ENCODE measurements at regions not wholly inside any gene's neighbourhood (a gene's known extent, or its start where the extent isn't known, plus 50 kb on each side); places are given as distances from the start of the nearest gene placed in this dataset.

- no peak for TF ChIP-seq CTCF (IDR thresholded peaks at IDR 0.05; ENCODE audit: insufficient read depth, low read length, poor library complexity, severe bottlenecking)
- Histone ChIP-seq H3K4me3 (ENCODE audit: low read depth, low read length) (no peak overlapping the region), H3K27me3 (ENCODE audit: control insufficient read depth, insufficient read depth, low read length) (no peaks in the 10 kb centered on the region), H3K36me3 (ENCODE audit: control insufficient read depth, insufficient read depth, low read length) (no peaks in the 10 kb centered on the region)
- no peak for DNase-seq (ENCODE audit: low read depth)
Measured at GRCh38 chr12:124481257-124481750, 86.1 kb downstream of the NCOR2 start.

DNA sequence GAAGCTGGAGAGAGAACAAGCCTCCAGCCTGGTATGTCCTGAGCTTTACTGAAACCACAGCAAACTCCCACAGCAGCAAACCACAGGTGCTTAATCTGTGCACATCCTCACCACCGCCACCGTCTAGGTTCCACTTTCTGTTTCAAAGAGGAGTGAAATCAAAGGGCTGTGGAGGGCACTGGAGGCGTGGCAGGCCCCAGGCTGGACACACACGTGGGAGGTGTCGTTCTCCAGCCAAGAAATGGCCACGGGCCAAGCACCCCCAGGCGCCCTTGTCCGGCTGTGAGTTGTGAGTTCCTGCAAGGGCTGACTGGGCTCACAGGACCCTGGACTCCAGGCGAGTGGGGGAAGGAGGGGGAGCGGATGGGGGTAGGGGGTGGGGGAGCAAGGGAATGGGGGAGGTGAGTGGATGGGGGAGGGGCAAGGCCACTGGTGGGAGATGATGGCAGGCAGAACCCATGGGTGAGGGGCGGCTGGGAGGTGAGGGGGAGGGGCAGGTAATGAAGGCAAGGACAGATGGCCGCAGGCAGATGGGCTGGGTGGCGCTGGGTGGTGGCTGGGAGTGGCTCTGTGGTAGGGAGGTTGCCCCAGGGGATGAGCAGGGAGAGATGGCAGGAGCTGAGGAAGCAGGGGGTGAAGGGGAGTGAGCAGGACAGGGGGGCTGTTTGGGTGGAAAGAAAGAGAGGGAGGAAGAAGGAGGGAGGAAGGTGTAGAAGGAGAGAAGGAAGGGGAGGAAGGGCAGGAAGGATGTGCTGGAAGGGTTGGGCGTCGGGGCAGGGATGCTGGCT is 86.7 kb downstream of the NCOR2 start:
- Histone ChIP-seq H3K27me3 (ENCODE audit: control insufficient read depth, insufficient read depth, low read length) (no peaks in the 10 kb centered on the region), H3K4me3 (ENCODE audit: low read depth, low read length) (no peak overlapping the region), H3K36me3 (ENCODE audit: control insufficient read depth, insufficient read depth, low read length) (peaks cover 2% of the 10 kb centered on the region)
- TF ChIP-seq CTCF (IDR thresholded peaks at IDR 0.05; ENCODE audit: insufficient read depth, low read length, poor library complexity, severe bottlenecking), result no peak
- peak; percentile 72 for DNase-seq (ENCODE audit: low read depth)

GRCh38 chr12:124479680-124480468 is 87.5 kb downstream of the NCOR2 start:
- H3K27me3 ChIP-seq (ENCODE audit: control insufficient read depth, insufficient read depth, low read length), result no peaks in the 10 kb centered on the region
- peaks cover 4% of the 10 kb centered on the region for H3K36me3 ChIP-seq (ENCODE audit: control insufficient read depth, insufficient read depth, low read length)
- H3K4me3 ChIP-seq (ENCODE audit: low read depth, low read length), result no peak overlapping the region
- no peak for DNase-seq (ENCODE audit: low read depth)
- no peak for TF ChIP-seq CTCF (IDR thresholded peaks at IDR 0.05; ENCODE audit: insufficient read depth, low read length, poor library complexity, severe bottlenecking)

- TF ChIP-seq CTCF (IDR thresholded peaks at IDR 0.05; ENCODE audit: insufficient read depth, low read length, poor library complexity, severe bottlenecking), result no peak
- Histone ChIP-seq H3K36me3 (ENCODE audit: control insufficient read depth, insufficient read depth, low read length) (peaks cover 4% of the 10 kb centered on the region), H3K27me3 (ENCODE audit: control insufficient read depth, insufficient read depth, low read length) (no peaks in the 10 kb centered on the region), H3K4me3 (ENCODE audit: low read depth, low read length) (no peak overlapping the region)
- no peak for DNase-seq (ENCODE audit: low read depth)
Measured at GRCh38 chr12:124478985-124479645, 88.3 kb downstream of the NCOR2 start.

GRCh38 chr12:124478416-124478815 is 89.0 kb downstream of the NCOR2 start:
- peaks cover 4% of the 10 kb centered on the region for H3K36me3 ChIP-seq (ENCODE audit: control insufficient read depth, insufficient read depth, low read length)
- no peak for TF ChIP-seq CTCF (IDR thresholded peaks at IDR 0.05; ENCODE audit: insufficient read depth, low read length, poor library complexity, severe bottlenecking)
- H3K4me3 ChIP-seq (ENCODE audit: low read depth, low read length), result no peak overlapping the region
- no peak for DNase-seq (ENCODE audit: low read depth)
- no peaks in the 10 kb centered on the region for H3K27me3 ChIP-seq (ENCODE audit: control insufficient read depth, insufficient read depth, low read length)

Measured in kidney epithelial cell (primary cell).